ENCODE measurements at regions not wholly inside any gene's neighbourhood (a gene's known extent, or its start where the extent isn't known, plus 50 kb on each side); places are given as distances from the start of the nearest gene placed in this dataset.
"Not testable (repeated sequence)": the region's sequence is repeated elsewhere in the genome, so short reads cannot be mapped to it uniquely, and the experiment has no call there.

- H3K36me3 ChIP-seq = no peaks in the 10 kb centered on the region
- no peak for DNase-seq (ENCODE audit: low spot score in 2 of 2)
- no peak overlapping the region for H3K4me3 ChIP-seq
- H3K4me1 ChIP-seq = peaks cover 2 to 3% of the 10 kb centered on the region in 2 donors
- no peaks in the 10 kb centered on the region for H3K27me3 ChIP-seq
- intact Hi-C loops (cut with DNase I) = loop anchor here (10.0 kb wide), 1 partner anchor 57 kb away; no protein-coding TSS in a partner anchor
- H3K9me3 ChIP-seq = no peaks in the 10 kb centered on the region
- no peak for TF ChIP-seq CTCF (IDR thresholded peaks at IDR 0.05)
- no peak overlapping the region for H3K27ac ChIP-seq
Measured at GRCh38 chr9:88917375-88917774, 73.9 kb upstream of the S1PR3 start.

- not testable (repeated sequence) for H3K4me3 ChIP-seq
- intact Hi-C loops (cut with DNase I) = loop anchor here (10.0 kb wide), 1 partner anchor 56 kb away; no protein-coding TSS in a partner anchor
Measured at GRCh38 chr9:88918537-88918936, 72.7 kb upstream of the S1PR3 start.

GRCh38 chr9:88920645-88921044 is 70.6 kb upstream of the S1PR3 start:
- Histone ChIP-seq H3K27ac (no peak overlapping the region), H3K4me1 (peaks cover under 1 to 3% of the 10 kb centered on the region in 2 donors), H3K9me3 (no peaks in the 10 kb centered on the region), H3K36me3 (no peaks in the 10 kb centered on the region), H3K4me3 (no peak overlapping the region), H3K27me3 (no peaks in the 10 kb centered on the region)
- TF ChIP-seq CTCF (IDR thresholded peaks at IDR 0.05) = no peak
- no peak for DNase-seq (ENCODE audit: low spot score in 2 of 2)
- intact Hi-C loops (cut with DNase I) = no loop called here

More at GRCh38 chr9:88918537-88918936, 72.7 kb upstream of the S1PR3 start:
- not testable (repeated sequence) for DNase-seq (ENCODE audit: low spot score in 2 of 2); H3K4me1 ChIP-seq; H3K36me3 ChIP-seq; H3K9me3 ChIP-seq; H3K27me3 ChIP-seq; H3K27ac ChIP-seq

GRCh38 chr9:88922091-88922490 is 69.2 kb upstream of the S1PR3 start:
- TF ChIP-seq CTCF (IDR thresholded peaks at IDR 0.05) = no peak
- H3K9me3 ChIP-seq = no peaks in the 10 kb centered on the region
- no peak overlapping the region for H3K4me3 ChIP-seq
- peaks cover 0 to 3% of the 10 kb centered on the region in 2 donors for H3K4me1 ChIP-seq
- H3K27me3 ChIP-seq = no peaks in the 10 kb centered on the region
- intact Hi-C loops (cut with DNase I) = no loop called here
- no peak overlapping the region for H3K27ac ChIP-seq
- H3K36me3 ChIP-seq = no peaks in the 10 kb centered on the region
- DNase-seq (ENCODE audit: low spot score in 2 of 2) = no peak

GRCh38 chr9:88923092-88923491 is 68.2 kb upstream of the S1PR3 start:
- no peak for TF ChIP-seq CTCF (IDR thresholded peaks at IDR 0.05)
- H3K4me1 ChIP-seq = no peaks in the 10 kb centered on the region
- intact Hi-C loops (cut with DNase I) = no loop called here
- no peak for DNase-seq (ENCODE audit: low spot score in 2 of 2)
- H3K27me3 ChIP-seq = no peaks in the 10 kb centered on the region
- no peak overlapping the region for H3K4me3 ChIP-seq
- H3K36me3 ChIP-seq = no peaks in the 10 kb centered on the region
- no peaks in the 10 kb centered on the region for H3K9me3 ChIP-seq
- no peak overlapping the region for H3K27ac ChIP-seq

- no peak overlapping the region for H3K4me3 ChIP-seq
- no peak for DNase-seq (ENCODE audit: low spot score in 2 of 2)
- H3K36me3 ChIP-seq = no peaks in the 10 kb centered on the region
- intact Hi-C loops (cut with DNase I) = no loop called here
- H3K4me1 ChIP-seq = no peaks in the 10 kb centered on the region
- no peaks in the 10 kb centered on the region for H3K27me3 ChIP-seq
- TF ChIP-seq CTCF (IDR thresholded peaks at IDR 0.05) = no peak
- no peak overlapping the region for H3K27ac ChIP-seq
- H3K9me3 ChIP-seq = no peaks in the 10 kb centered on the region
Measured at GRCh38 chr9:88923653-88924288, 67.5 kb upstream of the S1PR3 start.
